ENCODE measurements at regions not wholly inside any gene's neighbourhood (a gene's known extent, or its start where the extent isn't known, plus 50 kb on each side); places are given as distances from the start of the nearest gene placed in this dataset.

- no peak overlapping the region for H3K4me3 ChIP-seq (ENCODE audit: control extremely low read depth in 1 of 5, extremely low read depth in 1 of 5, insufficient read depth in 1 of 5, low read depth in 2 of 5, low read length in 4 of 5)
- ChIA-PET CTCF (no interaction called here), POLR2A (no interaction called here)
- H2AFZ ChIP-seq (ENCODE audit: insufficient read depth, low read depth, low read length, poor library complexity, severe bottlenecking): no peak overlapping the region
- TF ChIP-seq EZH2 (IDR thresholded peaks at IDR 0.05; ENCODE audit: borderline replicate concordance, insufficient read depth, low read depth, low read length, poor library complexity, severe bottlenecking): no peak
- no peak for TF ChIP-seq CTCF (IDR thresholded peaks at IDR 0.05)
- Mint-ChIP-seq H3K27ac (no peak overlapping the region), H3K4me3 (no peak overlapping the region), H3K9me3 (ENCODE audit: insufficient read depth) (peaks cover 12% of the 10 kb centered on the region), H3K4me1 (no peaks in the 10 kb centered on the region), H3K27me3 (no peaks in the 10 kb centered on the region)
- no peak for ATAC-seq (ENCODE audit: low read depth)
- H4K20me1 ChIP-seq (ENCODE audit: control insufficient read depth, insufficient read depth, low read length, poor library complexity, severe bottlenecking): no peaks in the 10 kb centered on the region
- no peaks in the 10 kb centered on the region for H3K4me1 ChIP-seq (ENCODE audit: control insufficient read depth in 2 of 2, insufficient read depth in 2 of 2, low read length in 2 of 2)
- no peak overlapping the region for H3K9ac ChIP-seq (ENCODE audit: low read length)
- H3K4me2 ChIP-seq (replicated peaks; ENCODE audit: low read depth, low read length, poor library complexity, severe bottlenecking): no peak overlapping the region
- intact Hi-C loops (cut with micrococcal nuclease): no loop called here
- H3K36me3 ChIP-seq (replicated peaks in 1 of 2; ENCODE audit: control extremely low read depth in 1 of 2, control insufficient read depth in 1 of 2, extremely low read depth in 1 of 2, insufficient read depth in 2 of 2, low read length in 1 of 2): no peaks in the 10 kb centered on the region
- DNase-seq: no peak
- H3K27me3 ChIP-seq (replicated peaks in 1 of 4; ENCODE audit: control extremely low read depth in 1 of 4, control insufficient read depth in 3 of 4, insufficient read depth in 4 of 4, low read length in 3 of 4): no peaks in the 10 kb centered on the region
- H3K79me2 ChIP-seq (ENCODE audit: control insufficient read depth, insufficient read depth, low read length): no peaks in the 10 kb centered on the region
- peaks cover 0 to 18% (median 8%) of the 10 kb centered on the region in 3 donors for H3K9me3 ChIP-seq (ENCODE audit: control extremely low read depth in 1 of 3, control insufficient read depth in 2 of 3, insufficient read depth in 1 of 3, low read length in 2 of 3)
- 71% methylated on average over 2 of the region's 3 CpGs for WGBS (ENCODE audit: insufficient coverage)
- no peak overlapping the region for H3K27ac ChIP-seq (ENCODE audit: low read length in 2 of 2)
These were observed 585.1 kb upstream of the GRM3 start for GRCh38 chr7:86058649-86059048.

- intact Hi-C loops (cut with micrococcal nuclease): no loop called here
- no peak for DNase-seq
- Histone ChIP-seq H3K27ac (ENCODE audit: low read length in 2 of 2) (no peak overlapping the region), H2AFZ (ENCODE audit: insufficient read depth, low read depth, low read length, poor library complexity, severe bottlenecking) (no peak overlapping the region), H3K36me3 (replicated peaks in 1 of 2; ENCODE audit: control extremely low read depth in 1 of 2, control insufficient read depth in 1 of 2, extremely low read depth in 1 of 2, insufficient read depth in 2 of 2, low read length in 1 of 2) (no peaks in the 10 kb centered on the region), H4K20me1 (ENCODE audit: control insufficient read depth, insufficient read depth, low read length, poor library complexity, severe bottlenecking) (no peaks in the 10 kb centered on the region), H3K27me3 (replicated peaks in 1 of 4; ENCODE audit: control extremely low read depth in 1 of 4, control insufficient read depth in 3 of 4, insufficient read depth in 4 of 4, low read length in 3 of 4) (no peaks in the 10 kb centered on the region), H3K4me1 (ENCODE audit: control insufficient read depth in 2 of 2, insufficient read depth in 2 of 2, low read length in 2 of 2) (no peaks in the 10 kb centered on the region), H3K4me3 (ENCODE audit: control extremely low read depth in 1 of 5, extremely low read depth in 1 of 5, insufficient read depth in 1 of 5, low read depth in 2 of 5, low read length in 4 of 5) (no peak overlapping the region), H3K79me2 (ENCODE audit: control insufficient read depth, insufficient read depth, low read length) (no peaks in the 10 kb centered on the region), H3K9me3 (ENCODE audit: control extremely low read depth in 1 of 3, control insufficient read depth in 2 of 3, insufficient read depth in 1 of 3, low read length in 2 of 3) (no peaks in the 10 kb centered on the region), H3K9ac (ENCODE audit: low read length) (no peak overlapping the region), H3K4me2 (replicated peaks; ENCODE audit: low read depth, low read length, poor library complexity, severe bottlenecking) (no peak overlapping the region)
- ChIA-PET POLR2A (no interaction called here), CTCF (no interaction called here)
- TF ChIP-seq EZH2 (IDR thresholded peaks at IDR 0.05; ENCODE audit: borderline replicate concordance, insufficient read depth, low read depth, low read length, poor library complexity, severe bottlenecking) (no peak), CTCF (IDR thresholded peaks at IDR 0.05) (no peak)
- no CpG with 5 or more reads among the region's 1 CpG for WGBS (ENCODE audit: insufficient coverage)
- no peak for ATAC-seq (ENCODE audit: low read depth)
- H3K9me3 Mint-ChIP-seq (ENCODE audit: insufficient read depth): peaks cover 5% of the 10 kb centered on the region
- H3K27ac Mint-ChIP-seq: no peak overlapping the region
- no peak overlapping the region for H3K4me3 Mint-ChIP-seq
- no peaks in the 10 kb centered on the region for H3K4me1 Mint-ChIP-seq
- no peaks in the 10 kb centered on the region for H3K27me3 Mint-ChIP-seq
These were observed 592.8 kb upstream of the GRM3 start for GRCh38 chr7:86050918-86051317.
